IMR-90 (cell line): ENCODE measurements at regions not wholly inside any gene's neighbourhood (a gene's known extent, or its start where the extent isn't known, plus 50 kb on each side); places are given as distances from the start of the nearest gene placed in this dataset.

Source experiments
- ATAC-seq: fragments of 200-7000 bp; cut with Tn5 transposase; 2 replicates; pipeline ENCODE4 v1.9.1; 2020; ENCODE audit warnings: low read depth, mild to moderate bottlenecking, moderate library complexity
- BruUV-seq: library from RNA; stranded (reverse); fragments of 400-500 nt; replicated peaks from 2 replicates; lab custom pipeline; 2021; lab: Mats Ljungman, UMichigan
- CTCF ChIA-PET: fragments of 300-600 bp; formaldehyde crosslinking; extraction: SDS; loops from one replicate; lab custom pipeline; 2021; ENCODE audit warnings: antibody characterized with exemption; lab: Yijun Ruan, JAX
- POLR2A ChIA-PET: fragments of 300-600 bp; sonication (Branson Sonifier 250); formaldehyde crosslinking; loops from one replicate; lab custom pipeline; 2022; ENCODE audit warnings: antibody characterized with exemption; ENCODE audit not compliant: unreplicated experiment; lab: Charles Lee
- DNase-seq: peaks from one replicate; pipeline ENCODE4 v3.0.0; 2013
- H2AFZ ChIP-seq: replicated peaks from 2 replicates; pipeline ENCODE3; 2013; ENCODE audit warnings: low read length, mild to moderate bottlenecking; ENCODE audit not compliant: poor library complexity
- H2AK5ac ChIP-seq: 2 replicates; pipeline ENCODE4 v1.6.1; 2013; ENCODE audit warnings: low read depth, low read length, inconsistent platforms
- H2AK9ac ChIP-seq: replicated peaks from 2 replicates; pipeline ENCODE3; 2013; ENCODE audit warnings: mild to moderate bottlenecking, low read depth, low read length, moderate library complexity; ENCODE audit not compliant: poor library complexity
- H2BK120ac ChIP-seq: 2 replicates; pipeline ENCODE4 v1.6.1; 2013; ENCODE audit warnings: low read depth, low read length, inconsistent platforms
- H2BK15ac ChIP-seq: 3 replicates; pipeline ENCODE4 v1.6.1; 2013; ENCODE audit warnings: low read depth, low read length, inconsistent platforms
- H2BK20ac ChIP-seq: 2 replicates; pipeline ENCODE4 v1.6.1; 2013; ENCODE audit warnings: low read depth, mild to moderate bottlenecking, inconsistent platforms, low read length, moderate library complexity
- H2BK5ac ChIP-seq: 2 replicates; pipeline ENCODE4 v1.6.1; 2013; ENCODE audit warnings: mild to moderate bottlenecking, low read depth, low read length, inconsistent platforms; ENCODE audit not compliant: poor library complexity, severe bottlenecking
- H3K14ac ChIP-seq: replicated peaks from 2 replicates; pipeline ENCODE4 v1.6.1; 2013; ENCODE audit warnings: low read depth, low read length, inconsistent platforms
- H3K18ac ChIP-seq: 2 replicates; pipeline ENCODE4 v1.6.1; 2013; ENCODE audit warnings: low read depth, low read length, control low read depth
- H3K23ac ChIP-seq: 2 replicates; pipeline ENCODE4 v1.6.1; 2013; ENCODE audit warnings: low read depth, low read length, inconsistent platforms
- H3K27ac ChIP-seq: 2 replicates; pipeline ENCODE4 v1.5.1; 2013; ENCODE audit warnings: mild to moderate bottlenecking, control low read depth, low read length; ENCODE audit not compliant: insufficient read depth
- H3K27me3 ChIP-seq: 2 replicates; pipeline ENCODE4 v1.6.1; 2013; ENCODE audit warnings: low read length; ENCODE audit not compliant: control insufficient read depth, insufficient read depth
- H3K36me3 ChIP-seq: 2 replicates; pipeline ENCODE4 v1.6.1; 2013; ENCODE audit warnings: low read length, mixed read lengths; ENCODE audit not compliant: control insufficient read depth, insufficient read depth
- H3K4ac ChIP-seq: 2 replicates; pipeline ENCODE4 v1.6.1; 2013; ENCODE audit warnings: low read depth, low read length, inconsistent platforms
- H3K4me1 ChIP-seq: 2 replicates; pipeline ENCODE4 v1.6.1; 2013; ENCODE audit warnings: low read length, mixed read lengths; ENCODE audit not compliant: control insufficient read depth, insufficient read depth
- H3K4me2 ChIP-seq: 2 replicates; pipeline ENCODE4 v1.6.1; 2013; ENCODE audit warnings: low read depth, mild to moderate bottlenecking, control low read depth, low read length, moderate library complexity
- H3K4me3 ChIP-seq: 2 replicates; pipeline ENCODE4 v1.5.1; 2013; ENCODE audit warnings: low read depth, mild to moderate bottlenecking, control low read depth, low read length, moderate library complexity; ENCODE audit not compliant: insufficient read depth
- H3K56ac ChIP-seq: 2 replicates; pipeline ENCODE4 v1.6.1; 2013; ENCODE audit warnings: low read length, inconsistent platforms; ENCODE audit not compliant: insufficient read depth; ENCODE audit errors: extremely low read depth
- H3K79me1 ChIP-seq, 2 experiments: 2 replicates each; pipeline ENCODE4 v1.6.1; 2013; ENCODE audit warnings: low read length in 2 of 2, inconsistent platforms in 1 of 2, low read depth in 1 of 2
- H3K9ac ChIP-seq: 2 replicates; pipeline ENCODE4 v1.6.1; 2013; ENCODE audit warnings: low read depth, low read length, control low read depth
- H3K9me1 ChIP-seq: 2 replicates; pipeline ENCODE4 v1.6.1; 2013; ENCODE audit warnings: low read length, inconsistent platforms; ENCODE audit not compliant: insufficient read depth
- H3K9me3 ChIP-seq: 2 replicates; pipeline ENCODE4 v1.6.1; 2013; ENCODE audit warnings: low read length; ENCODE audit not compliant: control insufficient read depth, insufficient read depth
- H4K20me1 ChIP-seq: 2 replicates; pipeline ENCODE4 v1.6.1; 2013; ENCODE audit warnings: low read length, inconsistent platforms; ENCODE audit not compliant: insufficient read depth
- H4K5ac ChIP-seq: 2 replicates; pipeline ENCODE4 v1.6.1; 2013; ENCODE audit warnings: mild to moderate bottlenecking, low read depth, low read length, control low read depth
- H4K8ac ChIP-seq, 2 experiments: 2 replicates each; pipeline ENCODE4 v1.6.1; 2013; ENCODE audit warnings: low read depth in 2 of 2, low read length in 2 of 2, control low read depth in 1 of 2, inconsistent platforms in 1 of 2
- H4K91ac ChIP-seq: 2 replicates; pipeline ENCODE4 v1.6.1; 2013; ENCODE audit warnings: low read depth, low read length, inconsistent platforms; ENCODE audit not compliant: insufficient read depth
- BHLHE40 ChIP-seq: fragments of 150-350 bp; IDR thresholded peaks from 2 replicates; pipeline ENCODE4 v1.6.1; 2016; ENCODE audit warnings: mild to moderate bottlenecking, low read depth, low read length
- CEBPB ChIP-seq: IDR thresholded peaks from 2 replicates; pipeline ENCODE4 v1.6.1; 2012; ENCODE audit warnings: low read depth, low read length, improper control_type of control experiment
- CHD1 ChIP-seq: IDR thresholded peaks from 2 replicates; pipeline ENCODE4 v1.6.1; 2012; ENCODE audit warnings: low read depth, low read length, improper control_type of control experiment
- ELK1 ChIP-seq: fragments of 150-350 bp; IDR thresholded peaks from 2 replicates; pipeline ENCODE4 v1.6.1; 2016; ENCODE audit warnings: low read depth, mild to moderate bottlenecking, low read length, moderate library complexity, borderline replicate concordance
- FOS ChIP-seq: fragments of 150-350 bp; IDR thresholded peaks from 2 replicates; pipeline ENCODE4 v1.6.1; 2016; ENCODE audit warnings: low read depth, low read length
- MAFK ChIP-seq: IDR thresholded peaks from 2 replicates; pipeline ENCODE4 v1.6.1; 2012; ENCODE audit warnings: low read depth, low read length, improper control_type of control experiment
- MAZ ChIP-seq: IDR thresholded peaks from 2 replicates; pipeline ENCODE4 v1.6.1; 2012; ENCODE audit warnings: low read depth, mild to moderate bottlenecking, low read length, improper control_type of control experiment, moderate library complexity, borderline replicate concordance
- MXI1 ChIP-seq: IDR thresholded peaks from 2 replicates; pipeline ENCODE4 v1.6.1; 2012; ENCODE audit warnings: low read depth, mild to moderate bottlenecking, low read length, moderate library complexity, borderline replicate concordance
- NFE2L2 ChIP-seq: fragments of 150-350 bp; IDR thresholded peaks from 2 replicates; pipeline ENCODE4 v1.6.1; 2016; ENCODE audit warnings: low read depth, mild to moderate bottlenecking, low read length
- POLR2A ChIP-seq: IDR thresholded peaks from 2 replicates; pipeline ENCODE4 v1.6.1; 2012; ENCODE audit warnings: mild to moderate bottlenecking, low read depth, low read length
- RAD21 ChIP-seq: IDR thresholded peaks from 2 replicates; pipeline ENCODE4 v1.6.1; 2012; ENCODE audit warnings: low read length, improper control_type of control experiment
- RCOR1 ChIP-seq: IDR thresholded peaks from 2 replicates; pipeline ENCODE4 v1.6.1; 2012; ENCODE audit warnings: mild to moderate bottlenecking, low read length, improper control_type of control experiment; ENCODE audit not compliant: insufficient replicate concordance
- RFX5 ChIP-seq: IDR thresholded peaks from 2 replicates; pipeline ENCODE4 v1.8.0; 2012; ENCODE audit warnings: low read depth, mild to moderate bottlenecking, low read length, moderate library complexity
- SMC3 ChIP-seq: fragments of 150-350 bp; IDR thresholded peaks from 2 replicates; pipeline ENCODE4 v1.6.1; 2016; ENCODE audit warnings: low read depth, mild to moderate bottlenecking, antibody characterized with exemption, low read length, moderate library complexity
- USF2 ChIP-seq: fragments of 150-350 bp; IDR thresholded peaks from 2 replicates; pipeline ENCODE4 v1.6.1; 2017; ENCODE audit warnings: mild to moderate bottlenecking, antibody characterized with exemption, low read length, low read depth
- WGBS, 2 experiments: methylation state at CpG; one replicate each; pipeline versions ENCODE4 v1.1.5 to v1.1.7; 2013; ENCODE audit warnings: missing lambda C conversion rate in 2 of 2; ENCODE audit not compliant: insufficient read length in 1 of 2; ENCODE audit errors: extremely low coverage in 2 of 2; 5-methylcytosine and 5-hydroxymethylcytosine counted together
- dilution Hi-C: fragments of 300-500 bp; cut with HindIII; formaldehyde crosslinking; loops from one replicate; pipeline ENCODE4 v1.14.3; 2018; ENCODE audit warnings: low sequenced_read_pairs; ENCODE audit not compliant: unreplicated experiment
- in situ Hi-C: fragments of 300-500 bp; cut with MboI; formaldehyde crosslinking; loops from 3 replicates; pipeline ENCODE4 v1.14.3; 2019; ENCODE audit warnings: low sequenced_read_pairs, inconsistent platforms, mixed read lengths
- intact Hi-C: fragments of 100-400 bp; cut with micrococcal nuclease; formaldehyde crosslinking; loops from 2 replicates; pipeline ENCODE4 v1.10.0; 2022
- TF ChIP-seq, protein P1 (sequence below): conservative IDR thresholded peaks from 2 replicates; pipeline ENCODE4 v1.5.1; 2012; ENCODE audit warnings: mild to moderate bottlenecking, low read depth, low read length, improper control_type of control experiment

- no peak overlapping the region for H3K27ac ChIP-seq
- TF ChIP-seq POLR2A (no peak), RCOR1 (no peak), MAZ (no peak), BHLHE40 (no peak), RFX5 (no peak), ELK1 (no peak), MAFK (no peak), RAD21 (no peak), MXI1 (no peak), FOS (no peak), CHD1 (no peak), SMC3 (no peak), NFE2L2 (no peak), USF2 (no peak), CEBPB (no peak)
- TF ChIP-seq, protein P1, sequence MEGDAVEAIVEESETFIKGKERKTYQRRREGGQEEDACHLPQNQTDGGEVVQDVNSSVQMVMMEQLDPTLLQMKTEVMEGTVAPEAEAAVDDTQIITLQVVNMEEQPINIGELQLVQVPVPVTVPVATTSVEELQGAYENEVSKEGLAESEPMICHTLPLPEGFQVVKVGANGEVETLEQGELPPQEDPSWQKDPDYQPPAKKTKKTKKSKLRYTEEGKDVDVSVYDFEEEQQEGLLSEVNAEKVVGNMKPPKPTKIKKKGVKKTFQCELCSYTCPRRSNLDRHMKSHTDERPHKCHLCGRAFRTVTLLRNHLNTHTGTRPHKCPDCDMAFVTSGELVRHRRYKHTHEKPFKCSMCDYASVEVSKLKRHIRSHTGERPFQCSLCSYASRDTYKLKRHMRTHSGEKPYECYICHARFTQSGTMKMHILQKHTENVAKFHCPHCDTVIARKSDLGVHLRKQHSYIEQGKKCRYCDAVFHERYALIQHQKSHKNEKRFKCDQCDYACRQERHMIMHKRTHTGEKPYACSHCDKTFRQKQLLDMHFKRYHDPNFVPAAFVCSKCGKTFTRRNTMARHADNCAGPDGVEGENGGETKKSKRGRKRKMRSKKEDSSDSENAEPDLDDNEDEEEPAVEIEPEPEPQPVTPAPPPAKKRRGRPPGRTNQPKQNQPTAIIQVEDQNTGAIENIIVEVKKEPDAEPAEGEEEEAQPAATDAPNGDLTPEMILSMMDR, result no peak
- no peak overlapping the region for H3K23ac ChIP-seq
- no peak overlapping the region for H2BK20ac ChIP-seq
- no TSS peak for BruUV-seq
- H3K14ac ChIP-seq, result no peak overlapping the region
- H2AK9ac ChIP-seq, result no peak overlapping the region
- H2BK120ac ChIP-seq, result no peak overlapping the region
- no peak overlapping the region for H3K56ac ChIP-seq
- CTCF ChIA-PET, result no interaction called here
- H3K36me3 ChIP-seq, result no peaks in the 10 kb centered on the region
- DNase-seq (no peak), ATAC-seq (no peak)
- H3K9ac ChIP-seq, result no peak overlapping the region
- H2AK5ac ChIP-seq, result no peak overlapping the region
- no peak overlapping the region for H3K18ac ChIP-seq
- no peak overlapping the region for H4K5ac ChIP-seq
- no peak overlapping the region for H3K4ac ChIP-seq
- H3K4me3 ChIP-seq, result no peak overlapping the region
- H2BK5ac ChIP-seq, result no peak overlapping the region
- H4K91ac ChIP-seq, result no peak overlapping the region
- peaks cover 47% of the 10 kb centered on the region for H3K27me3 ChIP-seq
- POLR2A ChIA-PET, result no interaction called here
- H4K20me1 ChIP-seq, result no peaks in the 10 kb centered on the region
- no peaks in the 10 kb centered on the region for H3K79me1 ChIP-seq
- no peak overlapping the region for H2BK15ac ChIP-seq
- no CpG with 5 or more reads among the region's 5 CpGs for WGBS, 2 experiments
- peaks cover 5% of the 10 kb centered on the region for H3K9me3 ChIP-seq
- in situ Hi-C loops, result no loop called here
- H4K8ac ChIP-seq, result no peak overlapping the region
- no peak overlapping the region for H3K4me2 ChIP-seq
- H3K4me1 ChIP-seq, result no peaks in the 10 kb centered on the region
- no peak overlapping the region for H2AFZ ChIP-seq
- dilution Hi-C loops, result no loop called here
- no peaks in the 10 kb centered on the region for H3K9me1 ChIP-seq
- intact Hi-C loops, result no loop called here
These were observed 451.1 kb upstream of the ZMIZ1 start for GRCh38 chr10:78617631-78618030.
